HG03280 (cell line): ENCODE measurements at regions not wholly inside any gene's neighbourhood (a gene's known extent, or its start where the extent isn't known, plus 50 kb on each side); places are given as distances from the start of the nearest gene placed in this dataset.

Source experiments
- ATAC-seq: cut with Tn5 transposase; IDR thresholded peaks from one replicate; pipeline ENCODE4 v1.9.1; 2021; ENCODE audit warnings: mild to moderate bottlenecking, moderate library complexity; ENCODE audit not compliant: unreplicated experiment

DNA sequence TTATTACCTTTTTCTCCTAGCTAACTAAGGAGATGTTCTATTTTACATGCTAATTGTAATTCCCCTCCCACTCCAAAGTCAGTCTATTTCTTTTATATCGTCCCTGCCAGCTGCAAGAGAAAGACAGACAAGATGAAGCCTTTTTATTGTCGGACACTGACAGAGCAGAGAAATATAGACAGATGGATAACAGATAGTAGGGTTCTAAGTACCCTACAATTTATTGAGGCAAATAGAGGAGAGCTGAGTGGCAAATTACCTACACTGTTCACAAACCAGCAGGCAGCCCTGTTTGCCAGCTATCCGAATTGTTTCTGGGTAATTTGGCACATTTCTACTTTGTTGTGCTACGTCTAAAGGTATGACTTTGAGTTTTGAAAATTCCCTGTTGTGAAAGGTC is 392.3 kb upstream of the ZNF717 start:
- ATAC-seq: no peak

GRCh38 chr3:76178412-76178811 is 393.1 kb upstream of the ZNF717 start:
- ATAC-seq: no peak

GRCh38 chr3:76181213-76181612 is 395.9 kb upstream of the ZNF717 start:
- no peak for ATAC-seq

- ATAC-seq: no peak
Observed at GRCh38 chr3:76198086-76198485, 412.7 kb upstream of the ZNF717 start.

- no peak for ATAC-seq
Observed at GRCh38 chr3:76199382-76199781, 414.0 kb upstream of the ZNF717 start.

DNA sequence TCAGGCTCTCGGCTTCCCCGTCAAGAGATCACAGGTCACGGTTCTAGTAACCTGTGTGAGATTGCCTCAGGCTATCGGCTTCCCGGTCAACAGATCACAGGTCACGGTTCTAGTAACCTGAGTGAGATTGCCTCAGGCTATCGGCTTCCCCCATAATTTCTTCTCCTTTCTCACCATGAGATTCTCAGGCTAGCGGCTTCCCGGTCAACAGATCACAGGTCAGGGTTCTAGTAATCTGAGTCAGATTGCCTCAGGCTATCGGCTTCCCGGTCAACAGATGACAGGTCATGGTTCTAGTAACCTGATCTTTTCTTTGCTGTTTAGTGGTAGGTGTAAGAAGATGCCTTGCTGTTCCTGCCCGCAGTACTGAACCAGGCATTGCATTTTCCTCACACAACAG is 418.2 kb upstream of the ZNF717 start:
- ATAC-seq: no peak

DNA sequence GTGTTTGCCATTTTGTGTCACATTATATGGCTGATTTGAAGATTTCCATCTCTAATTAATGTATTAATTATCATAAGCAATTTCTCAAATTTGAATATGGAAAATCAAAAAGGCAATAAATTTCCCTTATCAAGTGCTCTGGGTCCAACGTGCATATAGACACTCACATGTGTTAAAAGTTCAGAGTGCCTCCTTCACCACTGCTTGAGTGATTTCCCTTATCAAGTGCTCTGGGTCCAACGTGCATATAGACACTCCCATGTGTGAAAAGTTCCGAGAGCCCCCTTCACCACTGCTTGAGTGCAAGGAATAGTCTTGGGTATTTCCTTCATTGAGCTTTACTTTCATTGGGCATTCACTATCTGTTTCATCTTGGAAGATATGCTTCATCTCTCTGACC is 421.0 kb upstream of the ZNF717 start:
- ATAC-seq: no peak

GRCh38 chr3:76212679-76213078 is 427.3 kb upstream of the ZNF717 start:
- no peak for ATAC-seq

DNA sequence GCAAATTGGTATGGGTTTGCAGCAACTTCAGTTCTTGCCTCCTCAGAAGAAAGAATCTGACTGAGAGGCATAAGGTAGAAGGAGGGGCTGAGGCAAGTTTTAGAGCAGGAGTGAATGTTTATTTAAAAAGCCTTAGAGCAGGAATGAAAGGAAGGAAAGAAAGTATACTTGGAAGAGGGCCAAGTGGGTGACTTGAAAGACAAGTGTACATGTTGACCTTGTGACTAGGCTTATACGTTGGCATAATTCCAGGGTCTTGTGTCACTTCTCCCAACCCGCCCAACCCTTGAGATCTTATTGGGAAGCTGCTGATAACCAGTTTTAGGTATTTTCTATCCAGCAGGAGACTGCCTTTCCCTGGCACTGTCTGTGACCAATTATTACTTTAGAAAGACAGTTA is 436.9 kb upstream of the ZNF717 start:
- no peak for ATAC-seq

DNA sequence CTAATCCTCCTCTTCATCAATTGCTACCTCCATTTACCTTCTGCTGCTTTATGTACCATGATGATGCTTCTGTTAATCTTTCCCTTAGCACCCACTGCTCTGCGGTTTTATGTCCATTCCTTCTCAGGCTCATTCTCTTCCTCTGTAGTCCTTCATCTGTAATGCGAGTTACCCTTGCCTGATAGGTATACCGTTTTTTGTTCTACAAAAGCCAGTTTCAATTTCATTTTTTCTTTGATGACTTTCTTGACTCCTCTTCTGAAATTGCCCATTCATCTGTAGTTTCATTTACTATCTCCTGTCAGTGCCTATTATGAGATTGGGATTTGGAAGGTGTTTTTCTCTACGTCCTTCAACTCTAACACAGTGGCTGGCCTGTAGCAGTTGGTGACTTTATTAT is 445.9 kb upstream of the ZNF717 start:
- ATAC-seq: no peak

- no peak for ATAC-seq
Observed at GRCh38 chr3:76242886-76243753, 457.8 kb upstream of the ZNF717 start.

- ATAC-seq: no peak
Observed at GRCh38 chr3:76245073-76245472, 459.7 kb upstream of the ZNF717 start.

DNA sequence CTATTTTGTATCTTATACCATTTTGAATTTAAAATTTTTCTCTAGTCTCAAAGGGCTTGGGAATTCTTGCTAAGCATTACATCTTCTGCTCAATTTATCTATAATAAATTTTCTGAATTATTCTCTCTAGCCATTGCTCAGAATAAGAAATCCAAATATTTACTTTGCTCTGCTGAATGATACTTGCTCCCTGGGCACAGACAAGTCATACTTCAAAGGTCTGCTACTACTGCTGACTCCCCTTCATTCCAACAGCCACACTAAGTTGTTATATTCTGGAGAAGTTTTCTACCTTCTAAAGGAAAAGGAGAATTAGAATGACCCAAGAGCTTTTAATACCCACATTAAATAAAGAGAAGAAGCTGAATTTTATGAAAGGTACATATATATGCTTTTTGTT is 460.3 kb upstream of the ZNF717 start:
- ATAC-seq: no peak

- ATAC-seq: no peak
Observed at GRCh38 chr3:76264496-76264895, 479.1 kb upstream of the ZNF717 start.

DNA sequence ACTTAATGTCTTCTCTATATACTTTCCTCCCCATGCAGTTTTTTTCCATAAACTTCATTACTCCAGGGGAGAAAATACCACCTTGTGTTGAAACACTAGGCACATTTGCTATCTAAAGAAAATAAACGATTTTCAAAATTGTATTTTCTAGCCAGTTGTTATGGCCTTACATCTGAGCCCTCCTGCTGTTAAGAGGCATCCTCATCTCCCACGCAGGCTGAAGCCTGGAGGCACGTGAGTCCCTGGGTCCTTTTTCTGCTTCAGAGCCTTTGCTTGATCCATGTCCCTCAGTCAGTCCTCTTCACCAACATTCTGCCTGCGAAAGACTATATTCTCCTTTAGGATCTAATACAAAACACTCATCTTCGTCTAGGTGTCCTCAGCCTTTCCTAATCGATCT is 479.6 kb upstream of the ZNF717 start:
- ATAC-seq: no peak

DNA sequence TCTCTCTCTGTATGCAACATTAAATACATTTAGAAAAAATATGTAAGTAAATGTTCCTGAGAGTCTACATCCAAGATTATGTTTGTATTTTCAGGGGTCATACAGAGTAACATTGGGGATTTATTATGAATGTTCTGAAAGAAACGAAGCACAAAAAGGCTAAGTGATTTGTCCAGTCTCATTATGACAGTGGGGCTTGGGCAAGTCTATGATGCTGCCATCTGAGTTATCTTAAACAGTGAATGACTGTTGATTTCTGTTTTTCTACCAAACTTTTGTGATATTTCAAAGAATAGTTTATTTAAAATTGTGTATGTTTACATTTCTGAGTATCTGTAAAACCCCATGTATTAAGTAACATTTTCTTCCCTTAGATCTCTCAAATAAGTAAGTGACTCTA is 481.2 kb upstream of the ZNF717 start:
- no peak for ATAC-seq

GRCh38 chr3:76267851-76268380 is 482.6 kb upstream of the ZNF717 start:
- no peak for ATAC-seq

- ATAC-seq: no peak
Observed at GRCh38 chr3:76293856-76294255, 508.5 kb upstream of the ZNF717 start.

- no peak for ATAC-seq
Observed at GRCh38 chr3:76300746-76301145, 515.4 kb upstream of the ZNF717 start.

DNA sequence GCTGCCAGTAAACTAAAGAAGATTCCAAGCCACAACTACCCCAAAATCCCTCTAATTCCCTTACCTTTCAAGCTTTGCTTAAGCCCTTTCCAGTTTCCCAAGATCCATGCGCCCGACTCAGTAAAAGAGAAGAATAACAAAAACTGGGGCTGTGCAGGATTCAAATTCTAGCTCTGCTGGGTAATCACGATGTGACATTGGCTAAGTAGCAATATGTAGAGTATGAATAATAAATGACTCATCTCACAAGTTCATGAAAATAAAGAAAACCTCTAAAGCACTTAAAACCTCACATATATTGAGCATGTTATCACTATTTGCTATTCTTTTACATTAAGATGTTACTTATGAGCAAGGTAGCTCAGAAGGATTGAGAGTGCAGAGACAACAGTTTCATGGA is 522.2 kb upstream of the ZNF717 start:
- ATAC-seq: no peak

DNA sequence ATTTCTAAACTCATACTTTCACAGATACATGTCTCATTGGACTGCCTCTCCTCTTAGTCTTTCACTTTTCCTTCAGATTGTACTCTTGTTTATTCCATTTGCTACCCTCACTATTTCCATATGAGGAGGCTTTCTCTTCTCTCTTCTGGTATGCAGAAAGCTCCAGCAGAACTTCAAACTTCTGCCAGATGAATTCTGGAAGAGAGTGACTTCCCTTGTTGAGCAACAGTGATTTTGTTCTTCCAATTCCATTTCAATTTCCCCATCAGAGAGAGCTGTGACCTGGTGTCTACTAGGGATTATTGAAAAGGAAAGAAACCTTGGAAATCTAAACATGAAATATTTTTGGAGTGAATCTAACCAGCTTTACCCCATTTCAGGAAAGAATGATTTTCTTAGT is 523.2 kb upstream of the ZNF717 start:
- no peak for ATAC-seq

GRCh38 chr3:76310089-76310488 is 524.7 kb upstream of the ZNF717 start:
- no peak for ATAC-seq

GRCh38 chr3:76310667-76311066 is 525.3 kb upstream of the ZNF717 start:
- no peak for ATAC-seq
